Sigmoid colon (tissue), 4 donors: ENCODE measurements at regions not wholly inside any gene's neighbourhood (a gene's known extent, or its start where the extent isn't known, plus 50 kb on each side); places are given as distances from the start of the nearest gene placed in this dataset.

Experiments used
- CTCF ChIP-seq, 4 experiments: fragments of 450-650 bp in 3 of 4; fragments of 200-600 bp in 1 of 4; IDR thresholded peaks; one replicate each; pipeline ENCODE4 v1.5.1; 2016 to 2019; ENCODE audit warnings: antibody characterized with exemption in 4 of 4, mild to moderate bottlenecking in 3 of 4, moderate library complexity in 2 of 4
- EP300 ChIP-seq, 4 donors: sonication (generic); formaldehyde crosslinking; IDR thresholded peaks; one replicate each; pipeline ENCODE4 v1.6.1; 2017; ENCODE audit warnings: antibody characterized with exemption in 4 of 4
- POLR2AphosphoS5 ChIP-seq, 4 donors: sonication (generic); formaldehyde crosslinking; IDR thresholded peaks; one replicate each; pipeline ENCODE4 v1.6.1; 2017; ENCODE audit warnings: antibody characterized with exemption in 4 of 4

- TF ChIP-seq CTCF (IDR thresholded peaks at IDR 0.05), result no peak
- TF ChIP-seq EP300 (IDR thresholded peaks at IDR 0.05), result no peak
- TF ChIP-seq POLR2AphosphoS5 (IDR thresholded peaks at IDR 0.05), result no peak
Observed at GRCh38 chr21:31414263-31415000, 70.4 kb upstream of the TIAM1 start.
